Type B pancreatic cell (in vitro differentiated cells): ENCODE measurements at regions not wholly inside any gene's neighbourhood (a gene's known extent, or its start where the extent isn't known, plus 50 kb on each side); places are given as distances from the start of the nearest gene placed in this dataset.

Experiments used
- DNase-seq: peaks from one replicate; pipeline ENCODE4 v3.0.0; 2021; ENCODE audit warnings: mixed read lengths; ENCODE audit not compliant: unreplicated experiment; ENCODE audit errors: extremely low spot score
- H3K27ac Mint-ChIP-seq: 2 replicates; pipeline ENCODE4 v1.8.0; 2021; ENCODE audit warnings: mild to moderate bottlenecking, mixed read lengths
- H3K27me3 Mint-ChIP-seq: 2 replicates; pipeline ENCODE4 v1.8.0; 2021; ENCODE audit warnings: mixed read lengths
- H3K36me3 Mint-ChIP-seq: 2 replicates; pipeline ENCODE4 v1.8.0; 2021; ENCODE audit warnings: mixed read lengths
- H3K4me1 Mint-ChIP-seq: one replicate; pipeline ENCODE4 v1.8.0; 2021; ENCODE audit warnings: mixed read lengths; ENCODE audit not compliant: unreplicated experiment
- H3K4me3 Mint-ChIP-seq: 2 replicates; pipeline ENCODE4 v1.8.0; 2021; ENCODE audit warnings: mild to moderate bottlenecking, mixed read lengths
- H3K9me3 Mint-ChIP-seq: 2 replicates; pipeline ENCODE4 v1.8.0; 2021; ENCODE audit warnings: mixed read lengths
- TF ChIP-seq, protein P1 (sequence below): fragments of 200-600 bp; sonication (generic); conservative IDR thresholded peaks from 2 replicates; pipeline ENCODE4 v1.5.0; 2021; ENCODE audit warnings: antibody characterized with exemption, mild to moderate bottlenecking

DNA sequence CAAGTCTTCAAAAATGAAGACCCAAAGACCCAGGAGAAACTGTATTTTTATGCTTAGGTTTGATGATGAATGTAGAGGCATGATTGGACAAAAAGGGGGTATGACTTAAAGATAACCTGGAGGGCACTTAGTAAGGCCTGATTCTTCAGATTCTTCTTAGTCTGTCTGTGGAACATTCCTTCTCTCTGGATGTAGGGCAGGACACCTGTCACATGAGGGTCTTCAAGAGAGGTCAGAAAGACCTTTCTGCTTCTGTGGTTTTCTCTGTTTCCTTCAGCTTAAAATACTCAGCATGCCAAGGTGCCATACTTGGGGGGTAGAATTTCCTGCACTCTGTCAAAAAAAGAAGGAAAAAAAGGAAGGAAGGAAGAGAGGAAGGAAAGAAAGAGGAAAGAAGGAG is 78.1 kb downstream of the BLID start:
- H3K27me3 Mint-ChIP-seq = no peaks in the 10 kb centered on the region
- no peak overlapping the region for H3K4me3 Mint-ChIP-seq
- TF ChIP-seq, protein P1, sequence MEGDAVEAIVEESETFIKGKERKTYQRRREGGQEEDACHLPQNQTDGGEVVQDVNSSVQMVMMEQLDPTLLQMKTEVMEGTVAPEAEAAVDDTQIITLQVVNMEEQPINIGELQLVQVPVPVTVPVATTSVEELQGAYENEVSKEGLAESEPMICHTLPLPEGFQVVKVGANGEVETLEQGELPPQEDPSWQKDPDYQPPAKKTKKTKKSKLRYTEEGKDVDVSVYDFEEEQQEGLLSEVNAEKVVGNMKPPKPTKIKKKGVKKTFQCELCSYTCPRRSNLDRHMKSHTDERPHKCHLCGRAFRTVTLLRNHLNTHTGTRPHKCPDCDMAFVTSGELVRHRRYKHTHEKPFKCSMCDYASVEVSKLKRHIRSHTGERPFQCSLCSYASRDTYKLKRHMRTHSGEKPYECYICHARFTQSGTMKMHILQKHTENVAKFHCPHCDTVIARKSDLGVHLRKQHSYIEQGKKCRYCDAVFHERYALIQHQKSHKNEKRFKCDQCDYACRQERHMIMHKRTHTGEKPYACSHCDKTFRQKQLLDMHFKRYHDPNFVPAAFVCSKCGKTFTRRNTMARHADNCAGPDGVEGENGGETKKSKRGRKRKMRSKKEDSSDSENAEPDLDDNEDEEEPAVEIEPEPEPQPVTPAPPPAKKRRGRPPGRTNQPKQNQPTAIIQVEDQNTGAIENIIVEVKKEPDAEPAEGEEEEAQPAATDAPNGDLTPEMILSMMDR = no peak
- no peak overlapping the region for H3K27ac Mint-ChIP-seq
- no peaks in the 10 kb centered on the region for H3K36me3 Mint-ChIP-seq
- H3K9me3 Mint-ChIP-seq = no peaks in the 10 kb centered on the region
- no peak for DNase-seq
- H3K4me1 Mint-ChIP-seq = peaks cover 30% of the 10 kb centered on the region

DNA sequence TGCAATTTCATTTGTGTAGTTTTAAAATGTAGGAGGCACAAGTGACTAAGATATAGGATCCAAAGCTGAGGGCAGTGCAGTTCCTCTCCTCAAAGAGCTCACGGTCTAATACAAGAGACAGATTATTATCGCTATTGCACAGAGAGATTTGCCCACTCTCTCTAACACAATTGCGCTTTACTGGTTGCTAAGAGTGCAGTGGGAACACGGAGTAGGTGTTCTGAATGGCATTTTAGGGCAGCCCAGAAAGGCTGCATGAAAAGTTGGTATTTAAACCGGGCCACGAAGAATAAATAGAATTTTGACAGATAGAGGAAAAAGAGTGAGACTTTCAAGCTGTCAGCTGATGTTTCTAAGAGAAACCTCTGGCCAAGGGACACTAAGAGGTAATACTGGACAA is 79.5 kb downstream of the BLID start:
- H3K4me1 Mint-ChIP-seq = peaks cover 30% of the 10 kb centered on the region

DNA sequence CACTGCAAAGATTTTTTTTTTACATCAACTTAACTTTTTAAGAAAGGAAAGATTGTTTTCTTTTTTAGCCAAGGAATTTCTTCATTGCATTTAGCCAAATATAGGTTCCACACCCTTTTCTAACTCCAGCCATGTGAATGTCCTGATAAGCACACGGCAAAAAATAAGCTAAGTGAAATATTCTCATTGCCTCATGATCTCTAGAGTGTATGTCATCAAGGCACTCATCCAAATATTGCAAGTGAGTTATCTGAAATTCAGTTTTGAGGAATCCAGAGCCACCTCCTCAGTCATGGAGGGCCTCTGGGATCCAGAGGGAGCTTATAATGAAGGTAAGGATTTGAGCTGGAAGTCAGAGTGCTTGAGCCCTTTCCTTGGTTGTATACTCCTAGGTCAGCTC is 80.0 kb downstream of the BLID start:
- Mint-ChIP-seq H3K4me3 (no peak overlapping the region), H3K27me3 (no peaks in the 10 kb centered on the region), H3K4me1 (peaks cover 30% of the 10 kb centered on the region), H3K27ac (no peak overlapping the region), H3K36me3 (no peaks in the 10 kb centered on the region), H3K9me3 (no peaks in the 10 kb centered on the region)
- TF ChIP-seq, protein P1 = no peak
- no peak for DNase-seq

More for the DNA sequence above, 79.5 kb downstream of the BLID start:
- no peaks in the 10 kb centered on the region for H3K27me3 Mint-ChIP-seq
- H3K4me3 Mint-ChIP-seq = no peak overlapping the region
- no peak overlapping the region for H3K27ac Mint-ChIP-seq
- no peaks in the 10 kb centered on the region for H3K9me3 Mint-ChIP-seq
- TF ChIP-seq, protein P1 = no peak
- H3K36me3 Mint-ChIP-seq = no peaks in the 10 kb centered on the region
- no peak for DNase-seq

DNA sequence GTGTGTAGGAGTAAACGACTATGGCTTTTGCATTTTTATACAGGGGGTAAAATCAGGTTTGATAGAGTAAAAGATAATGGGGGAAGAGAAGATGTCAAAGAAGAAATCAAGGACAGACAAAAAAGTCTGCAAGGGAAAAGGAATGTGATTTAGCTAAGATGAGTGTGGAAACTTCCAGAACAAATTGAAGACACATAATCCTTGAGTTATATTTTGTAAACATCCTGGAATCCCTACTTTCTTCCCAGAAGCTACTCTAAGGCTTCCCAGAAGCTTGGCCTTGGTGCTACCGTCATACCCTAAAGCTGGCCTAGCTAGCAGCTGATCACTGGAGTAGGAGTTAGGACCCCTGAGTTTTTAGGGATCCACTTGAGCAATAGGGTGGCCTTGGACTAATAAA is 82.4 kb downstream of the BLID start:
- H3K36me3 Mint-ChIP-seq = no peaks in the 10 kb centered on the region
- H3K9me3 Mint-ChIP-seq = no peaks in the 10 kb centered on the region
- H3K27ac Mint-ChIP-seq = no peak overlapping the region
- no peak overlapping the region for H3K4me3 Mint-ChIP-seq
- DNase-seq = no peak
- no peaks in the 10 kb centered on the region for H3K27me3 Mint-ChIP-seq
- peaks cover 20% of the 10 kb centered on the region for H3K4me1 Mint-ChIP-seq
- TF ChIP-seq, protein P1 = no peak

DNA sequence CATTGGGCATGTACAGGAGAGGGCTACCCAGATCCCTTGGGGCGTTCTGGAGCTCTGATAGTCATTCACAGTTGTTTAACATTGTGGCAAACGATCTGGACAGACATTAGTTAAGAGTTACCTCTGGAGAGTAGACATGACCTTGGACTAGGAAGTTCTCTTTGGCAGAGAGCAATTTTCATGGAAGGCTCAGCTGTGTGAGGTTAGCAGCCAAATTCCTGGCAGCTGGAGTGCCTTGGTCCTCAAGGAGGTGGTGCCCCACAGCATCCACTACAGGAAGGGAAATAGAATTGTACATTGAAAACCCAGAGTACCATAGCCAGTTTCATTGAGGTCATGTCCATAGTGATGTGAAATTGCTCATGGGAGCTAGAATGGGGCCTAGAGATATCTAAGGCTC is 82.8 kb downstream of the BLID start:
- TF ChIP-seq, protein P1 = no peak
- DNase-seq = no peak
- H3K4me3 Mint-ChIP-seq = no peak overlapping the region
- H3K27me3 Mint-ChIP-seq = no peaks in the 10 kb centered on the region
- no peak overlapping the region for H3K27ac Mint-ChIP-seq
- H3K4me1 Mint-ChIP-seq = peaks cover 22% of the 10 kb centered on the region
- no peaks in the 10 kb centered on the region for H3K9me3 Mint-ChIP-seq
- no peaks in the 10 kb centered on the region for H3K36me3 Mint-ChIP-seq

DNA sequence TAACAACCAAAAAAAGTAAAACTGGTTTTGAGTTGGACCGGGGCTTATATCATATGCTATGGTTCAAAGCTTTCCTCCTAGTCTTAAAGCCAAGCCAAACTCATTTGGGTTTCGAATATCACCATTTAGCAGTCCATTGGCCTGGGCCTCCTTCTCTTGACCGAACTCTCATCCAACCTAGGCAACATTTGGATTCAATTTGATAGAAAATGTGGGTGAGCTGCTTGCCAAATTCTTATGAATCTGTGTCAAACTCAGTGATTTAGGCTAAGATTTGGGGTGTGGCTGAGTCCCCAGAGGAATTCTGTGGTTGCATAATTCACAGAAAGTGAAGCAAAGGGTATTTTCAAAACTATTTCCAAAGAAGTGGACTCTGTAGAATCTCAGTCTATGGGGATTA is 83.7 kb downstream of the BLID start:
- no peak overlapping the region for H3K27ac Mint-ChIP-seq
- no peak overlapping the region for H3K4me3 Mint-ChIP-seq
- DNase-seq = no peak
- no peaks in the 10 kb centered on the region for H3K9me3 Mint-ChIP-seq
- no peaks in the 10 kb centered on the region for H3K27me3 Mint-ChIP-seq
- H3K36me3 Mint-ChIP-seq = no peaks in the 10 kb centered on the region
- H3K4me1 Mint-ChIP-seq = peaks cover 23% of the 10 kb centered on the region
- TF ChIP-seq, protein P1 = no peak
